SK-N-SH (cell line): ENCODE measurements at regions not wholly inside any gene's neighbourhood (a gene's known extent, or its start where the extent isn't known, plus 50 kb on each side); places are given as distances from the start of the nearest gene placed in this dataset.

Experiments
- EP300 ChIP-seq, 2 experiments: IDR thresholded peaks; 2 replicates each; pipeline versions ENCODE4 v1.4.0 to v1.6.1; 2012; ENCODE audit warnings: borderline replicate concordance in 1 of 2, low read depth in 1 of 2, low read length in 1 of 2
- IRF3 ChIP-seq: fragments of 150-350 bp; IDR thresholded peaks from 2 replicates; pipeline ENCODE4 v1.6.1; 2016; ENCODE audit warnings: mild to moderate bottlenecking, low read depth, low read length
- RAD21 ChIP-seq: IDR thresholded peaks from 2 replicates; pipeline ENCODE4 v1.6.1; 2012; ENCODE audit warnings: mild to moderate bottlenecking, low read length
- RFX5 ChIP-seq: IDR thresholded peaks from 2 replicates; pipeline ENCODE4 v1.6.1; 2012; ENCODE audit warnings: mild to moderate bottlenecking, improper control_type of control experiment, low read length
- SIN3A ChIP-seq: IDR thresholded peaks from 2 replicates; pipeline ENCODE4 v1.6.1; 2012; ENCODE audit warnings: low read depth, mild to moderate bottlenecking, low read length, moderate library complexity, borderline replicate concordance
- TCF12 ChIP-seq: IDR thresholded peaks from 2 replicates; pipeline ENCODE4 v1.4.0; 2012
- TEAD4 ChIP-seq: IDR thresholded peaks from 2 replicates; pipeline ENCODE4 v1.4.0; 2012; ENCODE audit warnings: mild to moderate bottlenecking, borderline replicate concordance; ENCODE audit not compliant: insufficient read depth
- TF ChIP-seq, protein P1 (sequence below): fragments of 200-600 bp; sonication (generic); IDR thresholded peaks from 2 replicates; pipeline ENCODE4 v1.6.1; 2017; ENCODE audit warnings: antibody characterized with exemption, mild to moderate bottlenecking, moderate library complexity
- TF ChIP-seq, protein P2 (sequence below): IDR thresholded peaks from 2 replicates; pipeline ENCODE4 v1.6.1; 2012; ENCODE audit warnings: mild to moderate bottlenecking, low read depth, low read length, moderate library complexity
- TF ChIP-seq, protein P3 (sequence below): fragments of 150-350 bp; IDR thresholded peaks from 2 replicates; pipeline ENCODE4 v1.6.1; 2017; ENCODE audit warnings: antibody characterized with exemption, low read length, low read depth, borderline replicate concordance

GRCh38 chr6:155591741-155592140 is 136.1 kb upstream of the NOX3 start:
- TF ChIP-seq, protein P1, sequence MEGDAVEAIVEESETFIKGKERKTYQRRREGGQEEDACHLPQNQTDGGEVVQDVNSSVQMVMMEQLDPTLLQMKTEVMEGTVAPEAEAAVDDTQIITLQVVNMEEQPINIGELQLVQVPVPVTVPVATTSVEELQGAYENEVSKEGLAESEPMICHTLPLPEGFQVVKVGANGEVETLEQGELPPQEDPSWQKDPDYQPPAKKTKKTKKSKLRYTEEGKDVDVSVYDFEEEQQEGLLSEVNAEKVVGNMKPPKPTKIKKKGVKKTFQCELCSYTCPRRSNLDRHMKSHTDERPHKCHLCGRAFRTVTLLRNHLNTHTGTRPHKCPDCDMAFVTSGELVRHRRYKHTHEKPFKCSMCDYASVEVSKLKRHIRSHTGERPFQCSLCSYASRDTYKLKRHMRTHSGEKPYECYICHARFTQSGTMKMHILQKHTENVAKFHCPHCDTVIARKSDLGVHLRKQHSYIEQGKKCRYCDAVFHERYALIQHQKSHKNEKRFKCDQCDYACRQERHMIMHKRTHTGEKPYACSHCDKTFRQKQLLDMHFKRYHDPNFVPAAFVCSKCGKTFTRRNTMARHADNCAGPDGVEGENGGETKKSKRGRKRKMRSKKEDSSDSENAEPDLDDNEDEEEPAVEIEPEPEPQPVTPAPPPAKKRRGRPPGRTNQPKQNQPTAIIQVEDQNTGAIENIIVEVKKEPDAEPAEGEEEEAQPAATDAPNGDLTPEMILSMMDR: no peak
- TF ChIP-seq IRF3: no peak
- TF ChIP-seq RAD21: no peak
- TF ChIP-seq, protein P2, sequence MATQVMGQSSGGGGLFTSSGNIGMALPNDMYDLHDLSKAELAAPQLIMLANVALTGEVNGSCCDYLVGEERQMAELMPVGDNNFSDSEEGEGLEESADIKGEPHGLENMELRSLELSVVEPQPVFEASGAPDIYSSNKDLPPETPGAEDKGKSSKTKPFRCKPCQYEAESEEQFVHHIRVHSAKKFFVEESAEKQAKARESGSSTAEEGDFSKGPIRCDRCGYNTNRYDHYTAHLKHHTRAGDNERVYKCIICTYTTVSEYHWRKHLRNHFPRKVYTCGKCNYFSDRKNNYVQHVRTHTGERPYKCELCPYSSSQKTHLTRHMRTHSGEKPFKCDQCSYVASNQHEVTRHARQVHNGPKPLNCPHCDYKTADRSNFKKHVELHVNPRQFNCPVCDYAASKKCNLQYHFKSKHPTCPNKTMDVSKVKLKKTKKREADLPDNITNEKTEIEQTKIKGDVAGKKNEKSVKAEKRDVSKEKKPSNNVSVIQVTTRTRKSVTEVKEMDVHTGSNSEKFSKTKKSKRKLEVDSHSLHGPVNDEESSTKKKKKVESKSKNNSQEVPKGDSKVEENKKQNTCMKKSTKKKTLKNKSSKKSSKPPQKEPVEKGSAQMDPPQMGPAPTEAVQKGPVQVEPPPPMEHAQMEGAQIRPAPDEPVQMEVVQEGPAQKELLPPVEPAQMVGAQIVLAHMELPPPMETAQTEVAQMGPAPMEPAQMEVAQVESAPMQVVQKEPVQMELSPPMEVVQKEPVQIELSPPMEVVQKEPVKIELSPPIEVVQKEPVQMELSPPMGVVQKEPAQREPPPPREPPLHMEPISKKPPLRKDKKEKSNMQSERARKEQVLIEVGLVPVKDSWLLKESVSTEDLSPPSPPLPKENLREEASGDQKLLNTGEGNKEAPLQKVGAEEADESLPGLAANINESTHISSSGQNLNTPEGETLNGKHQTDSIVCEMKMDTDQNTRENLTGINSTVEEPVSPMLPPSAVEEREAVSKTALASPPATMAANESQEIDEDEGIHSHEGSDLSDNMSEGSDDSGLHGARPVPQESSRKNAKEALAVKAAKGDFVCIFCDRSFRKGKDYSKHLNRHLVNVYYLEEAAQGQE: no peak
- no peak for TF ChIP-seq EP300 (IDR thresholded peaks at IDR 0.05; ENCODE audit: borderline replicate concordance in 1 of 2, low read depth in 1 of 2, low read length in 1 of 2)
- no peak for TF ChIP-seq TCF12
- TF ChIP-seq, protein P3, sequence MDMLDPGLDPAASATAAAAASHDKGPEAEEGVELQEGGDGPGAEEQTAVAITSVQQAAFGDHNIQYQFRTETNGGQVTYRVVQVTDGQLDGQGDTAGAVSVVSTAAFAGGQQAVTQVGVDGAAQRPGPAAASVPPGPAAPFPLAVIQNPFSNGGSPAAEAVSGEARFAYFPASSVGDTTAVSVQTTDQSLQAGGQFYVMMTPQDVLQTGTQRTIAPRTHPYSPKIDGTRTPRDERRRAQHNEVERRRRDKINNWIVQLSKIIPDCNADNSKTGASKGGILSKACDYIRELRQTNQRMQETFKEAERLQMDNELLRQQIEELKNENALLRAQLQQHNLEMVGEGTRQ: no peak
- no peak for TF ChIP-seq RFX5
- no peak for TF ChIP-seq SIN3A
- no peak for TF ChIP-seq TEAD4
